T-helper 2 cell treated with Interferon-gamma antibody and Interleukin-4, amounts not matched to agents 100 ng/mL and 5 ng/mL, for 36 hours (primary cell): ENCODE measurements at regions not wholly inside any gene's neighbourhood (a gene's known extent, or its start where the extent isn't known, plus 50 kb on each side); places are given as distances from the start of the nearest gene placed in this dataset.

Source experiments
- intact Hi-C: fragments of 100-400 bp; cut with micrococcal nuclease; formaldehyde crosslinking; loops from one replicate; pipeline ENCODE4 v1.15.1; 2023

- intact Hi-C loops, result no loop called here
These were observed 269.5 kb downstream of the AUH start for GRCh38 chr9:91092214-91092613.

DNA sequence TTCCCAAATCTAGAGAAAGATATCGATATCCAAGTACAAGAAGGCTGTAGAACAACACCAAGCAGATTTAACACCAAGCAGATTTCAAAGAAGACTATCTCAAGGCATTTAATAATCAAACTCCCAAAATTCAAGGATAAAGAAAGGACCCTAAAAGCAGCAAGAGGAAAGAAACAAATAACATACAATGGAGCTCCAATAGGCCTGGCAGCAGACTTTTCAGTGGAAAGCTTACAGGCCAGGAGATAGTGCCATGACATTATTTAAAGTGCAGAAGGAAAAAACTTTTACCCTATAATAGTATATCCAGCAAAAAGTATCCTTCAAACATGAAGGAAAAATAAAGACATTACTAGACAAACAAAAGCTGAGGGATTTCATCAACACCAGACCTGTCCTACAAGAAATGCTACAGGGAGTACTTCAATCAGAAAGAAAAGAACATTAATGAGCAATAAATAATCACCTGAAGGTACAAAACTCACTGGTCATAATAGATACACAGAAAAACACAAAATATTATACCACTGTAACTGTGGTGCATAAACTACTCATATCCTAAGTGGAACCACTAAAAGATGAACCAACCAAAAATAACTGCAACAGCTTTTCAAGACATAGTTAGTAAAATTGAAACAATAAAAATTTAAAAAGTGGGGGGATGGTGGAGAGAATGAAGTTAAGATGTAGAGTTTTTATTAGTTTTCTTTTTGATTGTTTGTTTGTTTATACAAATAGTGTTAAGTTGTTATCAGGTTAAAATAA lies 267.2 kb downstream of the AUH start:
- intact Hi-C loops, result no loop called here

DNA sequence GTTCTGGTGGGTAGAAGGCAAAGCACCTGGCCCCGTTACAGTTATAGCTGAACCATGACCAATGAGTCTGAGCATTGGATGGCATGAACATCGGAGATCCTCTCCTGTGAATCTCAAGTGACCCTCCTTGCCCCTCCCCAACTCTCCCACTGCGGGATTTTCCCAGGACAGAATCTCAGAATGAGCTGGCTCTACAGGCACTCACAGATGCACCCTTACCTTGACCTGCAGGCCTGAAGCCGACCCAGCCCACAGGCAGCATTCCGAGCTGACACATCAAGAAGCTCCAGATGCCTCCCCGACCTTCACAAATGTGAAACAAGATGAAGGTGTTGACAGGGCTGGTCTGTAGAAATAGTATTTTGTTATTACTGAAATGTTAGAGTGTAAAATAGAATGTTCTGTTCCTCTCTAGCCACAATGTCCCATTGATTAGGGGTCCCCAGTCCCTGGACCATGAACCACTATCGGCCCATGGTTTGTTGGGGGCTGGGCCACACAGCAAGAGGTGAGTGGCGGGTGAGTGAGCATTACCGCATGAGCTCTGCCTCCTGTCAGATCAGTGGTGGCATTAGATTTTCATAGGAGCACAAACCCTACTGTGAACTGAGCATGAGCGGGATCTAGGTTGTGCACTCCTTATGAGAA lies 263.4 kb downstream of the AUH start:
- intact Hi-C loops, result no loop called here

DNA sequence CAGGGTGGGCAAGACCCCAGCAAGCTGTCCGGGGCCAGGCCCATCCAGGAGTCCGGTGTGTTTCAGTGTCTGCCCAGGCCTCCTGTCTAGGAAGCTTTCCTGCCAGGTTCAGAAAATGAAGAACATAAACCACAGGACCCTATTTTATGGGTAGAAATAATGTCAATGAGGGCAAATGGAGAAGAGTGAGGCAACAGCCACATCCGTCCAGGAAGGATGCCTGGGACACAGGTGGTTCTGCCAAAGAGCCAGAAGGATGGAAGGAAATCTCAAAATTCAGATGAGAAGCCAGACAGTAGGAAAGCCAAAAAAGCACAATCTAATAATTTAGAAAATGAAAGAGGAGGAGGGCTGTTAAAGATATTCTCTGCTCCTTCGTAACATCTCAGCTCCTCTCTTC lies 262.3 kb downstream of the AUH start:
- intact Hi-C loops, result no loop called here

DNA sequence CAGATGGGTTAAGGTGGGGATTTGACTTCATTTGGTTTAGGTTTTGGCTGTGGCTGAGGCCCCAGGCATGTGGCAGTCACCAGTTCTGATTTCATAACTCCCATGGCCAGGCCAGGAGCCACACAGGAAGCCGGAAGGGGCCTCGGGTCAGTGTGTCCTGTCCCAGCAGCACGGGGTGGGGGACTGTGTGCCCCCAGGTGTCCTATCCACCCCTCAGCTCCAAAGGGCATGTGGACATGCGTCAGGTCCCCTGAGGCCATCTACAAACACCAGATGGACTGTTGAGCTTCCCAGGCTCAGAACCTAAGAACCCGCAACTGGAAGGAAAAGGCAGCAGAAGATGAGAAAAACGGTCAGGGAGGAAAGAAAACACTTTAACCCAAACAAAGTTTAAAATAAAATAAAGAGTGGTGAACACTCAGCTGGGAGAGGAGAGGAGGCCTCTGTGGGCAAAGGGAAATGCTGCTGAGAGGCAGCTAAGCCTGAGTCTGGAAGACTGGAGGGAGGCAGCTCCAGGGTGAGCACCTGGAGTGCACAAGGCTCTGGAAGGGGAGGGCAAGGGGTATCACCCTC lies 260.8 kb downstream of the AUH start:
- intact Hi-C loops, result loop anchor here (1.0 to 5.0 kb wide), 8 partner anchors 30 to 324 kb away; partner anchors contain the start of gene AUH

GRCh38 chr9:91101611-91102168 lies 260.0 kb downstream of the AUH start:
- intact Hi-C loops, result loop anchor here (1.0 to 5.0 kb wide), 3 partner anchors 152 to 323 kb away; partner anchors contain the start of gene AUH

GRCh38 chr9:91102269-91102668 lies 259.4 kb downstream of the AUH start:
- intact Hi-C loops, result loop anchor here (5.0 kb wide), 1 partner anchor 260 kb away; the partner anchor contains the start of gene AUH

DNA sequence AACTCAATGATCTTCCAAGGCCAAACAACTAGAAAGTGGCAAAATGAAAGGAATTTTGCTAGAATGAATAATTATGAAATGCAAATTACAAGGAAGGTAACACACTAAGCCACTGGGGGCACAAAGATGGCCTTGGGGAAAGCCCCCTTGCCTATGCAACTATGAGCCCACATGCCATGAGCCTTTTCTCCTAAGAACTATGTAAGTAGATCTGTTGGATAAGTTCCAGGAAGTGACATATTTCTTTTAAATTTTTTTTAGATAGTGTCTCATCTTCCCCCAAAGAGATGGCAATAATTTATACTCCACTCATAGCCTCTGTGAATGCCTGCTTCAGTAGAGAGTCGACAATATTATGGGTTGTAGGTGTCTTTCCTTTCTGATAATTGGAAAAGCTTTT lies 257.8 kb downstream of the AUH start:
- intact Hi-C loops, result loop anchor here (5.0 kb wide), 1 partner anchor 258 kb away; the partner anchor contains the start of gene AUH

GRCh38 chr9:91106415-91107081 lies 255.2 kb downstream of the AUH start:
- intact Hi-C loops, result no loop called here

DNA sequence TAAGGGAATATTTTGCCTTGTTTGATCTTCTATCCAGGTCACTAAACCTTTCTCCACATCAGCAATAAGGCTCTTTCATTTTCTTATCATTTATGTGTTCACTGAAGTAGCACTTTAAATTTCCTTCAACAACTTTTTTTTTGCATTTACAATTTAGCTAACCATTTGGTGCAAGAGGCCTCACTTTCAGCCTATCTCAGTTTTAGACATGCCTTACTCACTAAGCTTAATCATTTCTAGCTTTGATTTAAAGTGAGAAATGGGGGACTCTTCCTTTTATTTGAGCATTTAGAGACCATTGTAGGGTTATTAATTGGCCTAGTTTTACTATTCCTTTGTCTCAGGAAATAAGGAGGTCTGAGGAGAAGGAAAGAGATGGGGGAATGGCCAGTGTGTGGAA lies 250.5 kb downstream of the AUH start:
- intact Hi-C loops, result no loop called here

- intact Hi-C loops, result no loop called here
These were observed 249.8 kb downstream of the AUH start for GRCh38 chr9:91111876-91112275.

GRCh38 chr9:91113016-91113415 lies 248.7 kb downstream of the AUH start:
- intact Hi-C loops, result no loop called here

DNA sequence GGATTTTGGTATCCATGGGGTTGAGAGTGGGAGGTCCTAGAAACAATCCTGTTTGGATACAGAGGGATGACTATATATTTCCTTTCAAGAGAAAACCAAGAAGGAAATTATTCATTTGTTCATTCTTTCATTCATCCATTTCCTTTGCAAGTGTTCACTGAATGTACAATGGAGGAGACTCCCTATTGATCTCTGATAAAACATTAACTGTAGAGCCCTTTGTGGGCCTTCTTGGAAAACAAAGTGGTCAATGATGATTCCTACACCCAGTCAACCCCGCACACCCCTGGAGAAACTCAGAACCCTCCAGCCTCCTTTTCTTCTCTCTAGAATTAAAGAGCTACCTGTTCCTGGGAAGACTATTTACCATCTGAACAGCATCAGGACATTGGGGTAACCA lies 247.3 kb downstream of the AUH start:
- intact Hi-C loops, result no loop called here

- intact Hi-C loops, result no loop called here
These were observed 245.5 kb downstream of the AUH start for GRCh38 chr9:91116211-91116610.

- intact Hi-C loops, result no loop called here
These were observed 245.0 kb downstream of the AUH start for GRCh38 chr9:91116711-91117110.

GRCh38 chr9:91117474-91117891 lies 244.2 kb downstream of the AUH start:
- intact Hi-C loops, result no loop called here

GRCh38 chr9:91117959-91118703 lies 243.6 kb downstream of the AUH start:
- intact Hi-C loops, result no loop called here

- intact Hi-C loops, result no loop called here
These were observed 243.1 kb downstream of the AUH start for GRCh38 chr9:91118704-91119025.

DNA sequence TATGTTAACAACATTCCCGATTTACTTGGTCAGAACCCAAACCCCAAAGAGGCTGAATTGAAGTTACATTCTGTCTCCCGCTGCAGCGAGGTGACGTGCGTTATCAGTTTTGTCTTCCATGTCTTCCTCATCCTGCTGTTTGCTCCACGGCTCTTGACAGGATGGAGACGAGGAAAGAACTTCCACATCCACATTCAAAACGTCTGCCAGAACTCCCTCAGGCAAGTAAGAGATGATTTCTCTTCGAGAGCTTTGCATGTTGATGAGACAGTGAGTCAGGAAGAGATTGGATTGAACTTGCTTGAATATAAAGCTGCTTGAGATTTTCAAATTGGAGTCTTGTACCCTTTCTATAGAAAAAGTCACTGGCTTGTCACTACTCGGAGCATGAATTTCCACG lies 242.6 kb downstream of the AUH start:
- intact Hi-C loops, result no loop called here

- intact Hi-C loops, result no loop called here
These were observed 242.0 kb downstream of the AUH start for GRCh38 chr9:91119679-91120078.

- intact Hi-C loops, result no loop called here
These were observed 241.5 kb downstream of the AUH start for GRCh38 chr9:91120200-91120599.
